Breast epithelium (tissue), 3 donors: ENCODE measurements at regions not wholly inside any gene's neighbourhood (a gene's known extent, or its start where the extent isn't known, plus 50 kb on each side); places are given as distances from the start of the nearest gene placed in this dataset.

Experiments
- POLR2A ChIP-seq: fragments of 450-650 bp; IDR thresholded peaks from one replicate; pipeline ENCODE4 v1.6.1; 2016; ENCODE audit warnings: antibody characterized with exemption, mild to moderate bottlenecking, moderate library complexity
- POLR2AphosphoS5 ChIP-seq, 3 donors: sonication (generic); formaldehyde crosslinking; IDR thresholded peaks; one replicate each; pipeline ENCODE4 v1.6.1; 2017; ENCODE audit warnings: antibody characterized with exemption in 3 of 3
- TF ChIP-seq, protein P1 (sequence below), 3 donors: fragments of 450-650 bp; IDR thresholded peaks; one replicate each; pipeline ENCODE4 v1.5.1; 2016 to 2017; ENCODE audit warnings: antibody characterized with exemption in 3 of 3, mild to moderate bottlenecking in 3 of 3, moderate library complexity in 3 of 3

- TF ChIP-seq, protein P1, sequence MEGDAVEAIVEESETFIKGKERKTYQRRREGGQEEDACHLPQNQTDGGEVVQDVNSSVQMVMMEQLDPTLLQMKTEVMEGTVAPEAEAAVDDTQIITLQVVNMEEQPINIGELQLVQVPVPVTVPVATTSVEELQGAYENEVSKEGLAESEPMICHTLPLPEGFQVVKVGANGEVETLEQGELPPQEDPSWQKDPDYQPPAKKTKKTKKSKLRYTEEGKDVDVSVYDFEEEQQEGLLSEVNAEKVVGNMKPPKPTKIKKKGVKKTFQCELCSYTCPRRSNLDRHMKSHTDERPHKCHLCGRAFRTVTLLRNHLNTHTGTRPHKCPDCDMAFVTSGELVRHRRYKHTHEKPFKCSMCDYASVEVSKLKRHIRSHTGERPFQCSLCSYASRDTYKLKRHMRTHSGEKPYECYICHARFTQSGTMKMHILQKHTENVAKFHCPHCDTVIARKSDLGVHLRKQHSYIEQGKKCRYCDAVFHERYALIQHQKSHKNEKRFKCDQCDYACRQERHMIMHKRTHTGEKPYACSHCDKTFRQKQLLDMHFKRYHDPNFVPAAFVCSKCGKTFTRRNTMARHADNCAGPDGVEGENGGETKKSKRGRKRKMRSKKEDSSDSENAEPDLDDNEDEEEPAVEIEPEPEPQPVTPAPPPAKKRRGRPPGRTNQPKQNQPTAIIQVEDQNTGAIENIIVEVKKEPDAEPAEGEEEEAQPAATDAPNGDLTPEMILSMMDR (IDR thresholded peaks at IDR 0.05) = no peak
- TF ChIP-seq POLR2A (no peak), POLR2AphosphoS5 (IDR thresholded peaks at IDR 0.05) (no peak)
Observed at GRCh38 chr9:24257726-24258125, 288.0 kb downstream of the IZUMO3 start.
